GM12892 (cell line): ENCODE measurements at regions not wholly inside any gene's neighbourhood (a gene's known extent, or its start where the extent isn't known, plus 50 kb on each side); places are given as distances from the start of the nearest gene placed in this dataset.

ENCODE experiments used
- POLR2A ChIP-seq: IDR thresholded peaks from 2 replicates; pipeline ENCODE4 v1.6.1; 2011; ENCODE audit warnings: low read depth, low read length, control low read depth
- TAF1 ChIP-seq: IDR thresholded peaks from 2 replicates; pipeline ENCODE4 v1.6.1; 2011; ENCODE audit warnings: low read depth, mild to moderate bottlenecking, control low read depth, low read length, borderline replicate concordance

- TF ChIP-seq TAF1 (no peak), POLR2A (no peak)
Measured at GRCh38 chr12:97335115-97335514, 127.5 kb upstream of the RMST start.
